Psoas muscle (tissue), 7 donors: ENCODE measurements at regions not wholly inside any gene's neighbourhood (a gene's known extent, or its start where the extent isn't known, plus 50 kb on each side); places are given as distances from the start of the nearest gene placed in this dataset.

Experiments used
- ATAC-seq, 4 donors: fragments of 200-7000 bp; cut with Tn5 transposase; one replicate each; pipeline ENCODE4 v1.9.1; 2020; ENCODE audit warnings: moderate library complexity in 3 of 4, mild to moderate bottlenecking in 2 of 4
- DNase-seq, 2 donors: peaks; one replicate each; pipeline ENCODE4 v3.0.0-alpha.2; 2020
- H3K27ac ChIP-seq: fragments of 200-600 bp; one replicate; pipeline ENCODE4 v1.8.0; 2022
- H3K27me3 ChIP-seq, 3 donors: fragments of 200-600 bp in 1 of 3; one replicate each; pipeline versions ENCODE4 v1.6.1 to v1.8.0; 2013 to 2022; ENCODE audit warnings: low read length in 2 of 3, mild to moderate bottlenecking in 2 of 3, moderate library complexity in 1 of 3; ENCODE audit not compliant: insufficient read depth in 3 of 3
- H3K36me3 ChIP-seq, 2 donors: fragments of 200-600 bp in 1 of 2; one replicate each; pipeline versions ENCODE4 v1.6.1 to v1.8.0; 2013 to 2022; ENCODE audit warnings: low read depth in 1 of 2, mild to moderate bottlenecking in 1 of 2, moderate library complexity in 1 of 2; ENCODE audit not compliant: insufficient read depth in 1 of 2
- H3K4me1 ChIP-seq: fragments of 200-600 bp; one replicate; pipeline ENCODE4 v1.8.0; 2022
- H3K4me3 ChIP-seq: fragments of 200-600 bp; one replicate; pipeline ENCODE4 v1.8.0; 2022; ENCODE audit warnings: mild to moderate bottlenecking
- H3K9me3 ChIP-seq: fragments of 200-600 bp; one replicate; pipeline ENCODE4 v1.8.0; 2022
- CTCF ChIP-seq: fragments of 200-600 bp; IDR thresholded peaks from one replicate; pipeline ENCODE4 v1.8.0; 2022; ENCODE audit warnings: antibody characterized with exemption
- WGBS, 3 donors: extraction: QIAGEN DNeasy Blood & Tissue Kit; methylation state at CpG; one replicate each; pipeline versions ENCODE4 v1.1.6 to v1.1.7; 2013; 5-methylcytosine and 5-hydroxymethylcytosine counted together
- intact Hi-C, 2 donors: fragments of 100-400 bp; cut with DNase I; formaldehyde crosslinking; loops; one replicate each; pipeline versions ENCODE4 v1.11.0 to v1.14.2; 2022
- donor health status: healthy with polysubstance abuse.
- donor health status: DM: no; HTN: no; CAD: no; lungs with moderate emphysema.
- donor health status: Bipolar disorder and iron deficiency.
- donor health status: healthy.
- donor health status: DM: yes; HTN: yes; CAD: no.
- donor health status: DM: no; HTN: no; CAD: no.
- donor health status: DM: yes; HTN: yes; CAD: no.

GRCh38 chr12:75814851-75815754, 216.5 kb downstream of the PHLDA1 start:
- no peaks in the 10 kb centered on the region for H3K4me1 ChIP-seq
- ATAC-seq (peak in 3 of 4 donors; percentile 30 to 73 (median 65)), DNase-seq (no peak)
- H3K4me3 ChIP-seq: no peak overlapping the region
- no peaks in the 10 kb centered on the region for H3K36me3 ChIP-seq
- H3K9me3 ChIP-seq: no peaks in the 10 kb centered on the region
- peaks cover 0 to 3% (median 0%) of the 10 kb centered on the region in 3 donors for H3K27me3 ChIP-seq
- intact Hi-C loops: loop anchor here in 1 of 2 donors (5.0 kb wide), 1 partner anchor 212 kb away; no protein-coding TSS in a partner anchor
- H3K27ac ChIP-seq: no peak overlapping the region
- TF ChIP-seq CTCF: no peak
- 28 to 37% (median 30%) methylated on average over 6 of the region's 6 CpGs for WGBS, 3 donors

GRCh38 chr12:75813072-75813471, 218.5 kb downstream of the PHLDA1 start:
- no peaks in the 10 kb centered on the region for H3K9me3 ChIP-seq
- no peaks in the 10 kb centered on the region for H3K36me3 ChIP-seq
- no peak overlapping the region for H3K4me3 ChIP-seq
- no peak for TF ChIP-seq CTCF
- H3K27ac ChIP-seq: no peak overlapping the region
- intact Hi-C loops: no loop called here
- peaks cover 0 to 3% (median 0%) of the 10 kb centered on the region in 3 donors for H3K27me3 ChIP-seq
- H3K4me1 ChIP-seq: no peaks in the 10 kb centered on the region
- DNase-seq: no peak
- 91 to 97% (median 94%) methylated on average over 1 of the region's 1 CpG for WGBS, 3 donors
- ATAC-seq: no peak

- intact Hi-C loops: no loop called here
- TF ChIP-seq CTCF: no peak
- ATAC-seq (no peak), DNase-seq (no peak)
- WGBS, 3 donors: 34 to 43% (median 41%) methylated on average over 9 of the region's 9 CpGs
- Histone ChIP-seq H3K36me3 (no peaks in the 10 kb centered on the region), H3K27me3 (peaks cover 0 to 3% (median 0%) of the 10 kb centered on the region in 3 donors), H3K4me1 (no peaks in the 10 kb centered on the region), H3K9me3 (peaks cover under 1% of the 10 kb centered on the region), H3K4me3 (no peak overlapping the region), H3K27ac (no peak overlapping the region)
These were observed 219.1 kb downstream of the PHLDA1 start for GRCh38 chr12:75812271-75813018.

GRCh38 chr12:75809746-75810145, 221.8 kb downstream of the PHLDA1 start:
- H3K4me3 ChIP-seq: no peak overlapping the region
- intact Hi-C loops: no loop called here
- peaks cover 0 to 3% (median 0%) of the 10 kb centered on the region in 3 donors for H3K27me3 ChIP-seq
- H3K4me1 ChIP-seq: no peaks in the 10 kb centered on the region
- no peak for DNase-seq
- TF ChIP-seq CTCF: no peak
- WGBS, 3 donors: 62 to 69% (median 68%) methylated on average over 2 of the region's 2 CpGs
- no peaks in the 10 kb centered on the region for H3K36me3 ChIP-seq
- no peak overlapping the region for H3K27ac ChIP-seq
- H3K9me3 ChIP-seq: peaks cover 6% of the 10 kb centered on the region
- no peak for ATAC-seq
